HL-60 (cell line): ENCODE measurements at regions not wholly inside any gene's neighbourhood (a gene's known extent, or its start where the extent isn't known, plus 50 kb on each side); places are given as distances from the start of the nearest gene placed in this dataset.

Experiments
- CTCF ChIP-seq: IDR thresholded peaks from one replicate; pipeline ENCODE4 v1.5.1; 2011; ENCODE audit warnings: low read length, control low read depth, inconsistent platforms; ENCODE audit not compliant: insufficient read depth
- GABPA ChIP-seq: IDR thresholded peaks from 2 replicates; pipeline ENCODE4 v1.6.1; 2012; ENCODE audit warnings: low read depth
- POLR2AphosphoS5 ChIP-seq: IDR thresholded peaks from 2 replicates; pipeline ENCODE4 v1.6.1; 2012; ENCODE audit warnings: low read depth
- REST ChIP-seq: IDR thresholded peaks from 2 replicates; pipeline ENCODE4 v1.6.1; 2012; ENCODE audit warnings: low read depth; ENCODE audit not compliant: insufficient replicate concordance
- SPI1 ChIP-seq: IDR thresholded peaks from 2 replicates; pipeline ENCODE4 v1.6.1; 2012; ENCODE audit warnings: low read depth, mild to moderate bottlenecking, borderline replicate concordance

GRCh38 chr5:123949807-123950340, 437.9 kb downstream of the CSNK1G3 start:
- TF ChIP-seq CTCF (no peak), REST (no peak), POLR2AphosphoS5 (no peak), GABPA (no peak), SPI1 (no peak)
